Lung (tissue), 9 donors: ENCODE measurements at regions not wholly inside any gene's neighbourhood (a gene's known extent, or its start where the extent isn't known, plus 50 kb on each side); places are given as distances from the start of the nearest gene placed in this dataset.
"Not testable (repeated sequence)": the region's sequence is repeated elsewhere in the genome, so short reads cannot be mapped to it uniquely, and the experiment has no call there.

Source experiments
- ATAC-seq: fragments of 200-7000 bp; cut with Tn5 transposase; one replicate; pipeline ENCODE4 v1.9.1; 2020; ENCODE audit warnings: moderate number of reproducible peaks; ENCODE audit not compliant: insufficient read depth, low FRiP score
- DNase-seq, 3 donors: peaks; one replicate each; pipeline ENCODE4 v3.0.0-alpha.2; 2013 to 2017
- H3K27ac ChIP-seq, 2 donors: one replicate each; pipeline ENCODE4 v1.5.1; 2013; ENCODE audit warnings: mild to moderate bottlenecking in 2 of 2, moderate library complexity in 2 of 2, control low read depth in 1 of 2, inconsistent platforms in 1 of 2, low read depth in 1 of 2, low read length in 1 of 2
- H3K27me3 ChIP-seq, 3 donors: one replicate each; pipeline ENCODE4 v1.5.1; 2013; ENCODE audit warnings: low read length in 2 of 3; ENCODE audit not compliant: control insufficient read depth in 3 of 3, insufficient read depth in 3 of 3
- H3K36me3 ChIP-seq, 4 donors: one replicate each; pipeline ENCODE4 v1.5.1; 2013; ENCODE audit warnings: low read length in 4 of 4, mild to moderate bottlenecking in 1 of 4, moderate library complexity in 1 of 4; ENCODE audit not compliant: control insufficient read depth in 4 of 4, insufficient read depth in 4 of 4
- H3K4me1 ChIP-seq, 5 donors: one replicate each; pipeline ENCODE4 v1.5.1; 2013; ENCODE audit warnings: low read length in 5 of 5, mild to moderate bottlenecking in 2 of 5, moderate library complexity in 1 of 5; ENCODE audit not compliant: control insufficient read depth in 5 of 5, insufficient read depth in 5 of 5
- H3K4me3 ChIP-seq: one replicate; pipeline ENCODE4 v1.5.1; 2013; ENCODE audit warnings: mild to moderate bottlenecking, control low read depth, moderate library complexity
- H3K9ac ChIP-seq, 2 donors: one replicate each; pipeline ENCODE4 v1.5.1; 2013; ENCODE audit warnings: low read length in 2 of 2, control low read depth in 1 of 2; ENCODE audit not compliant: insufficient read depth in 1 of 2
- H3K9me3 ChIP-seq, 4 donors: one replicate each; pipeline ENCODE4 v1.5.1; 2013; ENCODE audit warnings: low read length in 3 of 4, mild to moderate bottlenecking in 1 of 4, moderate library complexity in 1 of 4; ENCODE audit not compliant: control insufficient read depth in 4 of 4, insufficient read depth in 3 of 4
- WGBS, 2 donors: extraction: QIAGEN DNeasy Blood & Tissue Kit; methylation state at CpG; one replicate each; pipeline ENCODE4 v1.1.7; 2013; 5-methylcytosine and 5-hydroxymethylcytosine counted together
- donor health status: Bipolar disorder and iron deficiency.
- donor health status: healthy.
- donor health status: DM: yes; HTN: yes; CAD: no.

DNA sequence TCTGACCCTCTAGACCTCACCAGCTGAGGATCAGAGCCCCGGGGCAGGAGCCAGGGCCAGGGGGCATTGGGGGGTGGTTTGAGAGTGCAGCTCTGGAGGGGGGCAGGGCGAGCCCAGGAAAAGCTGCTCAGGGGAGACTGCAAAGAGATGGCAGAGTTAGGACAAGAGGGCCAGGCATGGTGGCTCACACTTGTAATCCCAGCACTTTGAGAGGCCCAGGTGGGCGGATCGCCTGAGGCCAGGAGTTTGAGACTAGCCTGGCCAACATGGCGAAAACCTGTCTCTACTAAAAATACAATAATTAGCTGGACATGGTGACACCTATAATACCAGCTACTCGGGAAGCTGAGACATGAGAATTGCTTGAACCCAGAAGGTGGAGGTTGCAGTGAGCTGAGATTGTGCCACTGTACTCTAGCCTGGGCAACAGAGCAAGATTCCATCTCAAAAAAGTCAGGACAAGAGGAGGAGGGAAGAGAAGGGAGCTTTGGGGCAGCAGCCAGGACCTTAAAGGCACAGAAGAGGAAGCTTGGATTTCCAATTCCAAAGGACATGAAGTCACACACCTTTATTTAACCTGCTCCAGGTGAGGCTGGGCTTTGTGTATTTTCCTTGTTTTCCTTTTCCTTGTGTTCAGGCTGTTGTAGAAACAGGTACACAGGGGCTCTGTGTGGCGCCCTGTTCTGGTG lies 180.5 kb upstream of the OSBPL11 start:
- H3K4me1 ChIP-seq, DNase-seq, H3K4me3 ChIP-seq, H3K27ac ChIP-seq, H3K9me3 ChIP-seq, H3K9ac ChIP-seq, H3K27me3 ChIP-seq, H3K36me3 ChIP-seq, ATAC-seq: not testable (repeated sequence)
- 82 to 85% methylated on average over 5 to 7 of the region's 7 CpGs for WGBS, 2 donors

- H3K9me3 ChIP-seq, result not testable (repeated sequence)
Observed at GRCh38 chr3:125779276-125779675, 184.0 kb upstream of the OSBPL11 start.

GRCh38 chr3:125779918-125780317 lies 184.6 kb upstream of the OSBPL11 start:
- 73 to 81% methylated on average over 5 of the region's 5 CpGs for WGBS, 2 donors
- DNase-seq, H3K9ac ChIP-seq, H3K27ac ChIP-seq, H3K9me3 ChIP-seq, ATAC-seq, H3K4me3 ChIP-seq, H3K27me3 ChIP-seq, H3K4me1 ChIP-seq, H3K36me3 ChIP-seq: not testable (repeated sequence)

More at GRCh38 chr3:125779276-125779675, 184.0 kb upstream of the OSBPL11 start:
- not testable (repeated sequence) for ATAC-seq, H3K36me3 ChIP-seq, H3K9ac ChIP-seq, H3K4me3 ChIP-seq, DNase-seq, H3K27ac ChIP-seq, H3K27me3 ChIP-seq, H3K4me1 ChIP-seq
- WGBS, 2 donors, result 73 to 88% methylated on average over 1 of the region's 1 CpG

- H3K9ac ChIP-seq, H3K27me3 ChIP-seq, H3K36me3 ChIP-seq, H3K27ac ChIP-seq, H3K4me1 ChIP-seq, H3K4me3 ChIP-seq, DNase-seq, H3K9me3 ChIP-seq, ATAC-seq: not testable (repeated sequence)
- WGBS, 2 donors, result 85 to 91% methylated on average over 2 of the region's 2 CpGs
Observed at GRCh38 chr3:125781678-125782077, 186.4 kb upstream of the OSBPL11 start.

GRCh38 chr3:125790312-125790711 lies 178.7 kb upstream of the ROPN1B start:
- not testable (repeated sequence) for H3K9ac ChIP-seq, H3K27ac ChIP-seq, ATAC-seq, H3K4me3 ChIP-seq, DNase-seq, H3K36me3 ChIP-seq, H3K27me3 ChIP-seq, H3K9me3 ChIP-seq, H3K4me1 ChIP-seq
- 89 to 91% methylated on average over 3 of the region's 3 CpGs for WGBS, 2 donors

DNA sequence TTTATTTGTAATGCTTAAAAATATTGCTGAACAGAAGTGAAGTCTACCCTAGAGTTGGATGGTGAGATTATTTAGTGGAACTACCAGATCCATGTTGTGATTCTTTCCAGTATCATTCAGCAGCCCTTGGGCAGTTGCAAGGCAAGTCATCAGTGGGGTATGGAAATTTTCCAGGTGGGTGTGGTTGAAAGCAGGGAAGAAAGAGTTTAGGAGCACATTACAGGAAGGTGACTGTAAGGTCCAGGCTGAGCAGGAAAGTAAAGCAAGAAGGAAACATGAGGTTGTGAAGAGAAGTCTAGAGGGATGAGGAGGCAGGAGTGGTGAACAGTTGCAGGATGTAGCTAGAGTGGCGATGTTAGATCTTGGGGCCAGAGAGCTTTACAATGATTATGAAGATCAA lies 178.0 kb upstream of the ROPN1B start:
- not testable (repeated sequence) for H3K9ac ChIP-seq, ATAC-seq, H3K27ac ChIP-seq, H3K27me3 ChIP-seq, H3K4me3 ChIP-seq, DNase-seq, H3K4me1 ChIP-seq, H3K36me3 ChIP-seq, H3K9me3 ChIP-seq
- WGBS, 2 donors, result 98 to 100% methylated on average over 1 of the region's 1 CpG

DNA sequence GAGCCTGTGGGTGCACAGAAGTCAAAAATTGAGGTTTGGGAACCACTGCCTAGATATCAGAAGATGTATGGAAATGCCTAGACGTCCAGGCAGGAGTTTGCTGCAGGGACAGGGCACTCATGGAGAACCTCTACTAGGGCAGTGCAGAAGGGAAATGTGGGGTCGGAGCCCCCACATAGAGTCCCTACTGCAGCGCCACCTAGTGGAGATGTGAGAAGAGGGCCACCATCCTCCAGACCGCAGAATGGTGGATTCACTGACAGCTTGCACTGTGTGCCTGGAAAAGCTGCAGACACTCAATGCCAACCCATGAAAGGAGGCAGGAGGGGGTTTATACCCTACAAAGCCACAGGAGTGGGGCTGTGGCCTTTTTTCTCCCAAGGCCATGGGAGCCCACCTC lies 159.0 kb upstream of the ROPN1B start:
- peaks cover 0 to 27% (median 3%) of the 10 kb centered on the region in 4 donors for H3K9me3 ChIP-seq
- H3K36me3 ChIP-seq, H3K4me1 ChIP-seq, H3K27me3 ChIP-seq, H3K4me3 ChIP-seq, H3K9ac ChIP-seq, DNase-seq, ATAC-seq, H3K27ac ChIP-seq: not testable (repeated sequence)
- 56 to 64% methylated on average over 4 of the region's 4 CpGs for WGBS, 2 donors

- 45 to 50% methylated on average over 5 of the region's 5 CpGs for WGBS, 2 donors
Observed at GRCh38 chr3:125822175-125822574, 146.8 kb upstream of the ROPN1B start.

More at GRCh38 chr3:125822175-125822574, 146.8 kb upstream of the ROPN1B start:
- not testable (repeated sequence) for H3K4me1 ChIP-seq, H3K4me3 ChIP-seq, H3K27me3 ChIP-seq, H3K9me3 ChIP-seq, ATAC-seq, DNase-seq, H3K9ac ChIP-seq, H3K27ac ChIP-seq, H3K36me3 ChIP-seq
